ENCODE measurements at regions not wholly inside any gene's neighbourhood (a gene's known extent, or its start where the extent isn't known, plus 50 kb on each side); places are given as distances from the start of the nearest gene placed in this dataset.

GRCh38 chr3:67821135-67821534, 166.7 kb upstream of the SUCLG2 start:
- H3K36me3 ChIP-seq, result no peaks in the 10 kb centered on the region
- H3K4me3 ChIP-seq, result no peak overlapping the region
- H3K9me3 ChIP-seq, result no peaks in the 10 kb centered on the region
- no peak for TF ChIP-seq CTCF (IDR thresholded peaks at IDR 0.05)
- H3K4me1 ChIP-seq, result no peaks in the 10 kb centered on the region
- DNase-seq, result no peak
- no peaks in the 10 kb centered on the region for H3K27me3 ChIP-seq
- H3K27ac ChIP-seq, result no peak overlapping the region

- DNase-seq, result no peak
- Histone ChIP-seq H3K4me1 (no peaks in the 10 kb centered on the region), H3K27ac (no peak overlapping the region), H3K36me3 (no peaks in the 10 kb centered on the region), H3K27me3 (no peaks in the 10 kb centered on the region), H3K9me3 (no peaks in the 10 kb centered on the region), H3K4me3 (no peak overlapping the region)
- TF ChIP-seq CTCF (IDR thresholded peaks at IDR 0.05) (peak in 3 of 6 experiments; percentile 38 to 47 (median 43)), POLR2A (IDR thresholded peaks at IDR 0.05) (no peak)
Observed at GRCh38 chr3:67819447-67819846, 165.0 kb upstream of the SUCLG2 start.

- Histone ChIP-seq H3K4me3 (no peak overlapping the region), H3K27ac (no peak overlapping the region), H3K36me3 (no peaks in the 10 kb centered on the region), H3K27me3 (no peaks in the 10 kb centered on the region), H3K4me1 (no peaks in the 10 kb centered on the region), H3K9me3 (no peaks in the 10 kb centered on the region)
- no peak for DNase-seq
- no peak for TF ChIP-seq CTCF (IDR thresholded peaks at IDR 0.05)
Observed at GRCh38 chr3:67809370-67809935, 155.0 kb upstream of the SUCLG2 start.

- Histone ChIP-seq H3K4me1 (no peaks in the 10 kb centered on the region), H3K36me3 (no peaks in the 10 kb centered on the region), H3K27ac (no peak overlapping the region), H3K9me3 (no peaks in the 10 kb centered on the region), H3K27me3 (no peaks in the 10 kb centered on the region), H3K4me3 (no peak overlapping the region)
- no peak for DNase-seq
- no peak for TF ChIP-seq POLR2A (IDR thresholded peaks at IDR 0.05)
- no peak for TF ChIP-seq CTCF (IDR thresholded peaks at IDR 0.05)
Observed at GRCh38 chr3:67808906-67809305, 154.5 kb upstream of the SUCLG2 start.

GRCh38 chr3:67804578-67804977, 150.2 kb upstream of the SUCLG2 start:
- Histone ChIP-seq H3K4me3 (no peak overlapping the region), H3K9me3 (no peaks in the 10 kb centered on the region), H3K27ac (no peak overlapping the region), H3K36me3 (no peaks in the 10 kb centered on the region), H3K27me3 (no peaks in the 10 kb centered on the region), H3K4me1 (no peaks in the 10 kb centered on the region)
- TF ChIP-seq CTCF (IDR thresholded peaks at IDR 0.05), result no peak
- no peak for TF ChIP-seq POLR2A (IDR thresholded peaks at IDR 0.05)
- no peak for DNase-seq

- Histone ChIP-seq H3K27ac (no peak overlapping the region), H3K4me1 (no peaks in the 10 kb centered on the region), H3K27me3 (no peaks in the 10 kb centered on the region), H3K9me3 (no peaks in the 10 kb centered on the region), H3K4me3 (no peak overlapping the region), H3K36me3 (no peaks in the 10 kb centered on the region)
- TF ChIP-seq CTCF (IDR thresholded peaks at IDR 0.05) (no peak), POLR2A (IDR thresholded peaks at IDR 0.05) (no peak)
- DNase-seq, result no peak
Observed at GRCh38 chr3:67804089-67804488, 149.7 kb upstream of the SUCLG2 start.

All from Peyer's patch (tissue), 4 donors.